Lower leg skin (tissue), 3 donors: ENCODE measurements at regions not wholly inside any gene's neighbourhood (a gene's known extent, or its start where the extent isn't known, plus 50 kb on each side); places are given as distances from the start of the nearest gene placed in this dataset.

Experiments used
- POLR2A ChIP-seq, 2 donors: fragments of 450-650 bp; IDR thresholded peaks; one replicate each; pipeline ENCODE4 v1.6.1; 2016 to 2017; ENCODE audit warnings: antibody characterized with exemption in 2 of 2, mild to moderate bottlenecking in 1 of 2, moderate library complexity in 1 of 2
- TF ChIP-seq, protein P1 (sequence below), 3 donors: fragments of 450-650 bp; IDR thresholded peaks; one replicate each; pipeline ENCODE4 v1.5.1; 2016; ENCODE audit warnings: antibody characterized with exemption in 3 of 3, mild to moderate bottlenecking in 3 of 3, moderate library complexity in 2 of 3

- TF ChIP-seq, protein P1, sequence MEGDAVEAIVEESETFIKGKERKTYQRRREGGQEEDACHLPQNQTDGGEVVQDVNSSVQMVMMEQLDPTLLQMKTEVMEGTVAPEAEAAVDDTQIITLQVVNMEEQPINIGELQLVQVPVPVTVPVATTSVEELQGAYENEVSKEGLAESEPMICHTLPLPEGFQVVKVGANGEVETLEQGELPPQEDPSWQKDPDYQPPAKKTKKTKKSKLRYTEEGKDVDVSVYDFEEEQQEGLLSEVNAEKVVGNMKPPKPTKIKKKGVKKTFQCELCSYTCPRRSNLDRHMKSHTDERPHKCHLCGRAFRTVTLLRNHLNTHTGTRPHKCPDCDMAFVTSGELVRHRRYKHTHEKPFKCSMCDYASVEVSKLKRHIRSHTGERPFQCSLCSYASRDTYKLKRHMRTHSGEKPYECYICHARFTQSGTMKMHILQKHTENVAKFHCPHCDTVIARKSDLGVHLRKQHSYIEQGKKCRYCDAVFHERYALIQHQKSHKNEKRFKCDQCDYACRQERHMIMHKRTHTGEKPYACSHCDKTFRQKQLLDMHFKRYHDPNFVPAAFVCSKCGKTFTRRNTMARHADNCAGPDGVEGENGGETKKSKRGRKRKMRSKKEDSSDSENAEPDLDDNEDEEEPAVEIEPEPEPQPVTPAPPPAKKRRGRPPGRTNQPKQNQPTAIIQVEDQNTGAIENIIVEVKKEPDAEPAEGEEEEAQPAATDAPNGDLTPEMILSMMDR (IDR thresholded peaks at IDR 0.05), result no peak
- TF ChIP-seq POLR2A (IDR thresholded peaks at IDR 0.05), result no peak
Observed at GRCh38 chr4:64598066-64598465, 188.8 kb upstream of the TECRL start.
